ENCODE measurements at regions not wholly inside any gene's neighbourhood (a gene's known extent, or its start where the extent isn't known, plus 50 kb on each side); places are given as distances from the start of the nearest gene placed in this dataset.

- Histone ChIP-seq H3K4me2 (ENCODE audit: low read length) (no peak overlapping the region), H3K79me2 (ENCODE audit: insufficient read depth, low read length) (no peaks in the 10 kb centered on the region), H4K20me1 (ENCODE audit: insufficient read depth) (no peaks in the 10 kb centered on the region), H3K9me2 (ENCODE audit: insufficient read depth) (no peaks in the 10 kb centered on the region), H3K4me3 (replicated peaks in 1 of 2; ENCODE audit: low read depth in 1 of 2, low read length in 2 of 2) (no peak overlapping the region), H3K4me1 (ENCODE audit: control insufficient read depth in 1 of 2, insufficient read depth in 2 of 2, low read length in 2 of 2) (no peaks in the 10 kb centered on the region), H3K9me3 (ENCODE audit: control insufficient read depth in 1 of 2, insufficient read depth in 1 of 2, low read depth in 1 of 2, low read length in 2 of 2) (no peaks in the 10 kb centered on the region), H3K9ac (ENCODE audit: low read length) (no peak overlapping the region), H3K27me3 (ENCODE audit: insufficient read depth, low read length) (no peaks in the 10 kb centered on the region), H3K27ac (ENCODE audit: low read depth, low read length) (no peak overlapping the region), H2AFZ (ENCODE audit: low read depth, low read length, poor library complexity, severe bottlenecking) (no peak overlapping the region), H3K36me3 (ENCODE audit: control insufficient read depth in 1 of 2, insufficient read depth in 2 of 2, low read length in 2 of 2) (no peaks in the 10 kb centered on the region)
- no peak for TF ChIP-seq YY1 (IDR thresholded peaks at IDR 0.05; ENCODE audit: extremely low read depth, insufficient replicate concordance, low read depth, low read length)
- no peak for TF ChIP-seq MAX (IDR thresholded peaks at IDR 0.05)
- no peak for TF ChIP-seq RAD21 (IDR thresholded peaks at IDR 0.05; ENCODE audit: low read depth)
- no peak for TF ChIP-seq ZBTB33 (IDR thresholded peaks at IDR 0.05; ENCODE audit: extremely low read depth, insufficient replicate concordance, low read length)
- no TSS peak for BruUV-seq (replicated peaks)
- ATAC-seq, result no peak
- DNase-seq (ENCODE audit: low read depth, low spot score), result no peak
- ChIA-PET CTCF (no interaction called here), RAD21 (ENCODE audit: low non-redundant PET in 1 of 2, low total read pairs in 2 of 2, uncharacterized antibody in 2 of 2, unreplicated experiment in 2 of 2) (no interaction called here), POLR2A (no interaction called here)
- intact Hi-C loops (cut with micrococcal nuclease), result no loop called here
Observed at GRCh38 chr6:112522587-112522986, 175.5 kb downstream of the RFPL4B start.

DNA sequence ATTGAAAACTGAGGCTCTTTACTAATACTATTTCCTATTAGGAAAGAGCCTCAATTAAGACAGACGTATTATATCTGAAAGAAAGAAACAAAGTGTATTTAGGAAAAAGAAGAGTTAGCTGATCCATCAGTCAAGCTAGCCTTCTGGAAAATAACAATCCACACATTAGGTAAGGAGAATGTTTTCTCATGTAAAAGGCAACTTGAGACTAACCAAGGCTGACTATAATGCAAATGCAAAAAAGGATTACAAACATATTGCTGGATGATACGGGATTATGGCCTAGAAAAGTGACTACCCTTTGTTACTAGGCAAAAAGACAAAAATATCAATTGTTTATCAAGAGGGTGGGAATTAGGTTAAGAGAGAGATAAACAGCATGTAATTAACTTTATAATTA, 176.9 kb downstream of the RFPL4B start:
- DNase-seq (ENCODE audit: low read depth, low spot score) (no peak), ATAC-seq (no peak)
- no peaks in the 10 kb centered on the region for H4K20me1 ChIP-seq (ENCODE audit: insufficient read depth)
- no TSS peak for BruUV-seq (replicated peaks)
- H3K79me2 ChIP-seq (ENCODE audit: insufficient read depth, low read length), result no peaks in the 10 kb centered on the region
- H3K27ac ChIP-seq (ENCODE audit: low read depth, low read length), result no peak overlapping the region
- POLR2A ChIA-PET, result no interaction called here
- no peaks in the 10 kb centered on the region for H3K9me2 ChIP-seq (ENCODE audit: insufficient read depth)
- no peaks in the 10 kb centered on the region for H3K27me3 ChIP-seq (ENCODE audit: insufficient read depth, low read length)
- RAD21 ChIA-PET (ENCODE audit: low non-redundant PET in 1 of 2, low total read pairs in 2 of 2, uncharacterized antibody in 2 of 2, unreplicated experiment in 2 of 2), result no interaction called here
- intact Hi-C loops (cut with micrococcal nuclease), result no loop called here
- H3K4me1 ChIP-seq (ENCODE audit: control insufficient read depth in 1 of 2, insufficient read depth in 2 of 2, low read length in 2 of 2), result no peaks in the 10 kb centered on the region
- no peak overlapping the region for H3K4me3 ChIP-seq (replicated peaks in 1 of 2; ENCODE audit: low read depth in 1 of 2, low read length in 2 of 2)
- H3K4me2 ChIP-seq (ENCODE audit: low read length), result no peak overlapping the region
- no peaks in the 10 kb centered on the region for H3K9me3 ChIP-seq (ENCODE audit: control insufficient read depth in 1 of 2, insufficient read depth in 1 of 2, low read depth in 1 of 2, low read length in 2 of 2)
- CTCF ChIA-PET, result no interaction called here
- H3K36me3 ChIP-seq (ENCODE audit: control insufficient read depth in 1 of 2, insufficient read depth in 2 of 2, low read length in 2 of 2), result no peaks in the 10 kb centered on the region
- H3K9ac ChIP-seq (ENCODE audit: low read length), result no peak overlapping the region
- H2AFZ ChIP-seq (ENCODE audit: low read depth, low read length, poor library complexity, severe bottlenecking), result no peak overlapping the region
- TF ChIP-seq ZBTB33 (IDR thresholded peaks at IDR 0.05; ENCODE audit: extremely low read depth, insufficient replicate concordance, low read length) (no peak), FOSL1 (IDR thresholded peaks at IDR 0.05; ENCODE audit: low read depth) (no peak), MAX (IDR thresholded peaks at IDR 0.05) (no peak), TCF7L2 (IDR thresholded peaks at IDR 0.05; ENCODE audit: borderline replicate concordance, extremely low read depth, insufficient read depth, insufficient read length) (no peak), RAD21 (IDR thresholded peaks at IDR 0.05; ENCODE audit: low read depth) (no peak), EZH2 (IDR thresholded peaks at IDR 0.05) (no peak), SIN3A (IDR thresholded peaks at IDR 0.05; ENCODE audit: low read depth) (no peak), SP1 (IDR thresholded peaks at IDR 0.05; ENCODE audit: low read depth) (no peak), ZNF274 (IDR thresholded peaks at IDR 0.05; ENCODE audit: low read depth, low read length) (no peak)
- TF ChIP-seq, protein P1, sequence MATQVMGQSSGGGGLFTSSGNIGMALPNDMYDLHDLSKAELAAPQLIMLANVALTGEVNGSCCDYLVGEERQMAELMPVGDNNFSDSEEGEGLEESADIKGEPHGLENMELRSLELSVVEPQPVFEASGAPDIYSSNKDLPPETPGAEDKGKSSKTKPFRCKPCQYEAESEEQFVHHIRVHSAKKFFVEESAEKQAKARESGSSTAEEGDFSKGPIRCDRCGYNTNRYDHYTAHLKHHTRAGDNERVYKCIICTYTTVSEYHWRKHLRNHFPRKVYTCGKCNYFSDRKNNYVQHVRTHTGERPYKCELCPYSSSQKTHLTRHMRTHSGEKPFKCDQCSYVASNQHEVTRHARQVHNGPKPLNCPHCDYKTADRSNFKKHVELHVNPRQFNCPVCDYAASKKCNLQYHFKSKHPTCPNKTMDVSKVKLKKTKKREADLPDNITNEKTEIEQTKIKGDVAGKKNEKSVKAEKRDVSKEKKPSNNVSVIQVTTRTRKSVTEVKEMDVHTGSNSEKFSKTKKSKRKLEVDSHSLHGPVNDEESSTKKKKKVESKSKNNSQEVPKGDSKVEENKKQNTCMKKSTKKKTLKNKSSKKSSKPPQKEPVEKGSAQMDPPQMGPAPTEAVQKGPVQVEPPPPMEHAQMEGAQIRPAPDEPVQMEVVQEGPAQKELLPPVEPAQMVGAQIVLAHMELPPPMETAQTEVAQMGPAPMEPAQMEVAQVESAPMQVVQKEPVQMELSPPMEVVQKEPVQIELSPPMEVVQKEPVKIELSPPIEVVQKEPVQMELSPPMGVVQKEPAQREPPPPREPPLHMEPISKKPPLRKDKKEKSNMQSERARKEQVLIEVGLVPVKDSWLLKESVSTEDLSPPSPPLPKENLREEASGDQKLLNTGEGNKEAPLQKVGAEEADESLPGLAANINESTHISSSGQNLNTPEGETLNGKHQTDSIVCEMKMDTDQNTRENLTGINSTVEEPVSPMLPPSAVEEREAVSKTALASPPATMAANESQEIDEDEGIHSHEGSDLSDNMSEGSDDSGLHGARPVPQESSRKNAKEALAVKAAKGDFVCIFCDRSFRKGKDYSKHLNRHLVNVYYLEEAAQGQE (IDR thresholded peaks at IDR 0.05; ENCODE audit: low read depth), result no peak
